ENCODE measurements at regions not wholly inside any gene's neighbourhood (a gene's known extent, or its start where the extent isn't known, plus 50 kb on each side); places are given as distances from the start of the nearest gene placed in this dataset.

DNA sequence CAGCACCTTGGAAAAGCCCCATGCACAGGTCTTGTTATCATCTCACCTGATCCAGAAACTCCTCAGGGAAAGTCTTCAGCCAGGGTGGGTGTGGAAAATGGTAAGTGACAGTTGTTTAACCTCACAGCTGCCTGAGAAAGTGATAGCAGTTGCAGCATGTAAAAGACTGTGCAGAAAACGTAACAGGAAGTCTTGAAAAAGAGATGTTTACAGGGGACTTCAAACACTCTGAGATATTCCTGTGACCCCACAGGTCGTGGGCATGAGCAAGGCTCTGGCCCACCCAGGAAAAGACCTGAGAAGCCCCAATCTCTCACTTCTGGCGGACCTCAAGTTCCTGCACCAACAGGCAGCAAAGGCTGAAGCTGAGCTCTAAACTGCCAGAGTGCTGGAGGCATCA lies 826.9 kb downstream of the UQCRFS1 start:
- intact Hi-C loops (cut with micrococcal nuclease; ENCODE audit: unreplicated experiment): no loop called here
- CTCF ChIA-PET: no interaction called here
- Histone ChIP-seq H3K9me3 (ENCODE audit: insufficient read depth, low read depth) (no peaks in the 10 kb centered on the region; the same call in 1 of the 2 replicates), H3F3A (ENCODE audit: insufficient read depth, low read depth) (no peaks in the 10 kb centered on the region), H3K36me3 (ENCODE audit: low read depth) (no peaks in the 10 kb centered on the region), H3K4me1 (replicated peaks; ENCODE audit: insufficient read depth) (no peaks in the 10 kb centered on the region), H3K4me3 (no peak overlapping the region), H3K9me2 (ENCODE audit: insufficient read depth) (no peaks in the 10 kb centered on the region), H4K20me1 (ENCODE audit: insufficient read depth) (no peaks in the 10 kb centered on the region), H3K27me3 (ENCODE audit: insufficient read depth, low read depth) (no peaks in the 10 kb centered on the region), H3K27ac (no peak overlapping the region), H2AFZ (no peak overlapping the region), H3K4me2 (no peak overlapping the region), H3K79me2 (ENCODE audit: low read depth) (no peaks in the 10 kb centered on the region)
- no peak for DNase-seq
- no TSS peak for BruUV-seq (replicated peaks)
- POLR2A ChIA-PET (ENCODE audit: unreplicated experiment): no interaction called here
- TF ChIP-seq, protein P1, sequence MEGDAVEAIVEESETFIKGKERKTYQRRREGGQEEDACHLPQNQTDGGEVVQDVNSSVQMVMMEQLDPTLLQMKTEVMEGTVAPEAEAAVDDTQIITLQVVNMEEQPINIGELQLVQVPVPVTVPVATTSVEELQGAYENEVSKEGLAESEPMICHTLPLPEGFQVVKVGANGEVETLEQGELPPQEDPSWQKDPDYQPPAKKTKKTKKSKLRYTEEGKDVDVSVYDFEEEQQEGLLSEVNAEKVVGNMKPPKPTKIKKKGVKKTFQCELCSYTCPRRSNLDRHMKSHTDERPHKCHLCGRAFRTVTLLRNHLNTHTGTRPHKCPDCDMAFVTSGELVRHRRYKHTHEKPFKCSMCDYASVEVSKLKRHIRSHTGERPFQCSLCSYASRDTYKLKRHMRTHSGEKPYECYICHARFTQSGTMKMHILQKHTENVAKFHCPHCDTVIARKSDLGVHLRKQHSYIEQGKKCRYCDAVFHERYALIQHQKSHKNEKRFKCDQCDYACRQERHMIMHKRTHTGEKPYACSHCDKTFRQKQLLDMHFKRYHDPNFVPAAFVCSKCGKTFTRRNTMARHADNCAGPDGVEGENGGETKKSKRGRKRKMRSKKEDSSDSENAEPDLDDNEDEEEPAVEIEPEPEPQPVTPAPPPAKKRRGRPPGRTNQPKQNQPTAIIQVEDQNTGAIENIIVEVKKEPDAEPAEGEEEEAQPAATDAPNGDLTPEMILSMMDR (conservative IDR thresholded peaks at IDR 0.05): no peak
- no peak for TF ChIP-seq EZH2 (IDR thresholded peaks at IDR 0.05; ENCODE audit: low read depth)

DNA sequence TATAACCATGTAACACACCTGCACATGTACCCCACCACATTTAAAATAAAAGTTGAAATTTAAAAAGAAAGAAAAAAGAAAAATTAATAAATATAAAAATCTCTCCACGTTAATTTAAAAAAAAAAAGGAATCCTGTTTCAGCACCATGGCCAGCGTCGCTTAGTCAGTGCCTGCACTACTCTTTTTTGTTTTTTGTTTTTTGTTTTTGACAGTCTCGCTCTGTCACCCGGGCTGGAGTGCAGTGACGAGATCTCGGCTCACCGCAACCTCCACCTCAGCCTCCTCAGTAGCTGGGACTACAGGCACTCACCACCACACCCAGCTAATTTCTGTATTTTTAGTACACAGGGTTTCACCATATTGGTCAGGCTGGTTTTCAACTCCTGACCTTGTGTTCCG lies 835.9 kb downstream of the UQCRFS1 start:
- no peaks in the 10 kb centered on the region for H3K9me3 ChIP-seq (ENCODE audit: insufficient read depth, low read depth)
- no peak for TF ChIP-seq EZH2 (IDR thresholded peaks at IDR 0.05; ENCODE audit: low read depth)
- TF ChIP-seq, protein P1 (conservative IDR thresholded peaks at IDR 0.05): no peak
- H4K20me1 ChIP-seq (ENCODE audit: insufficient read depth): no peaks in the 10 kb centered on the region; the same call in 1 of the 2 replicates
- H3K4me2 ChIP-seq: no peak overlapping the region
- no peak overlapping the region for H3K4me3 ChIP-seq
- DNase-seq: no peak
- H3K79me2 ChIP-seq (ENCODE audit: low read depth): no peaks in the 10 kb centered on the region
- no peaks in the 10 kb centered on the region for H3K27me3 ChIP-seq (ENCODE audit: insufficient read depth, low read depth)
- BruUV-seq (replicated peaks): no TSS peak
- no peaks in the 10 kb centered on the region for H3K9me2 ChIP-seq (ENCODE audit: insufficient read depth)
- ChIA-PET CTCF (no interaction called here), POLR2A (ENCODE audit: unreplicated experiment) (no interaction called here)
- H3K27ac ChIP-seq: no peak overlapping the region
- intact Hi-C loops (cut with micrococcal nuclease; ENCODE audit: unreplicated experiment): no loop called here
- no peak overlapping the region for H2AFZ ChIP-seq
- H3F3A ChIP-seq (ENCODE audit: insufficient read depth, low read depth): no peaks in the 10 kb centered on the region
- no peaks in the 10 kb centered on the region for H3K4me1 ChIP-seq (replicated peaks; ENCODE audit: insufficient read depth)
- no peaks in the 10 kb centered on the region for H3K36me3 ChIP-seq (ENCODE audit: low read depth)

DNA sequence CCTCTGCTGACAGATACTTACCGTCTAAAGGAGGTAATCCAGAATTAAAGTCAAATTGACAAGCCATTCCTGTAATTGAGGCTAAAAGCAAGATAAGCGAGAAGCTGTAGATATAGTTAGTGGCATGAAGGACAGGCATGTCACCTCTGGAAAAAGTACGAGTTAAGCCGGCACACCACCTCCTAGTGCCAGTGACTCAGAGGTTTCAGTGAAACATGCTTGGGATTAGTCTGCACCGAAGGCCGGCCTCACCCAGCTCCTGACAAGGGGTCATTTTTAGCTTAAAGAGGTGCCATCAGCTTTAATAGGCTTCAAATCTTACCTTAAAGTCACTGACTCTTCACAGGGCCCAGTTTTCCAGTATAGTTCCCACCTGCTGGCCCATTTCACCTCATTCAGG lies 838.0 kb downstream of the UQCRFS1 start:
- H2AFZ ChIP-seq: no peak overlapping the region
- POLR2A ChIA-PET (ENCODE audit: unreplicated experiment): no interaction called here
- H3K27me3 ChIP-seq (ENCODE audit: insufficient read depth, low read depth): no peaks in the 10 kb centered on the region
- no peaks in the 10 kb centered on the region for H3F3A ChIP-seq (ENCODE audit: insufficient read depth, low read depth)
- no TSS peak for BruUV-seq (replicated peaks)
- no peaks in the 10 kb centered on the region for H3K36me3 ChIP-seq (ENCODE audit: low read depth)
- H3K79me2 ChIP-seq (ENCODE audit: low read depth): no peaks in the 10 kb centered on the region
- H3K9me3 ChIP-seq (ENCODE audit: insufficient read depth, low read depth): no peaks in the 10 kb centered on the region
- no peak overlapping the region for H3K4me2 ChIP-seq
- CTCF ChIA-PET: no interaction called here
- H3K27ac ChIP-seq: no peak overlapping the region
- no peak for TF ChIP-seq EZH2 (IDR thresholded peaks at IDR 0.05; ENCODE audit: low read depth)
- TF ChIP-seq, protein P1 (conservative IDR thresholded peaks at IDR 0.05): no peak
- H3K9me2 ChIP-seq (ENCODE audit: insufficient read depth): no peaks in the 10 kb centered on the region
- no peak for DNase-seq
- H4K20me1 ChIP-seq (ENCODE audit: insufficient read depth): no peaks in the 10 kb centered on the region; the same call in 1 of the 2 replicates
- H3K4me1 ChIP-seq (replicated peaks; ENCODE audit: insufficient read depth): no peaks in the 10 kb centered on the region
- intact Hi-C loops (cut with micrococcal nuclease; ENCODE audit: unreplicated experiment): no loop called here
- H3K4me3 ChIP-seq: no peak overlapping the region

All from PC-9 (cell line).